TTC549 (cell line): ENCODE measurements at regions not wholly inside any gene's neighbourhood (a gene's known extent, or its start where the extent isn't known, plus 50 kb on each side); places are given as distances from the start of the nearest gene placed in this dataset.
"Not testable (repeated sequence)": the region's sequence is repeated elsewhere in the genome, so short reads cannot be mapped to it uniquely, and the experiment has no call there.

ENCODE experiments used
- FAIRE-seq: peaks from 2 replicates; lab custom pipeline; 2012; peaks lifted over from hg19 to GRCh38; lab: Jason Lieb, UNC

DNA sequence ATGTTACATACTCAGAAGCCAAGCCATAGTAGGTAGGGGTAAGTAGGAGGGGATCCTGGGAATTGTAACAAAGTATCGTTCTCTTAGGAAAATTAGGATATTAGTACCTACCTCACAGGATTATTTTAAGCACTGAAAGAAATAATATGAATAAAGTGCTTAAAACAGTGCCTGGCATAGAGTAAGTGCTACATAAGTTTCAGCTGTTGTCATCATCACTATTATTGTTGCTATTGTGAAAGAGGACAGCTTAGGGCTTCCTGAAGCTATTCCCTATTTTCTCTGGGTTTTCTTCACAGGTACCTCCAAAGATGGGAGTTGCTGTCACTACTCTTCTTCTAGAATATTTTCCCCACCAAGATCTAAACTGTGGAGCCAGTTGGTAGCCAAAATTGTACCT is 443.7 kb upstream of the FGF16 start:
- no peak for FAIRE-seq

GRCh38 chrX:77003956-77004355 is 443.2 kb upstream of the FGF16 start:
- no peak for FAIRE-seq

DNA sequence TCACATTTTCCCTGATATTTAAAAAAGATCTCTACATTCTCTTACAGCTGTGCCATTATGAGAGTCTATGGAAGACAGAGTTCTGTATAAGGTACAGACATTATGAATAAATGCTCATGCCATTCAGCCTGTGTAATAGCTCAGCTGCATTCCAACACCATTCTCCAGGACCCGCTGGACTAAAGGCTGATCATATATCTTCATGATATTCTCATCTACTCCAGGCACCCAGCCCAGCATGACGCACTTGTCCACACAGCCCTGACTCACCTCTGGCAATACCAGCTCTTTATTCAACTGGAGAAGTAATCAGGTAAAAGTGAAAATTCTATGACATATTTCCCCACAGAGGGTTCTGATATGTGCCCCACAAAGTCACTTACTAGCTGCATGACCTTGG is 437.5 kb upstream of the FGF16 start:
- FAIRE-seq: no peak

DNA sequence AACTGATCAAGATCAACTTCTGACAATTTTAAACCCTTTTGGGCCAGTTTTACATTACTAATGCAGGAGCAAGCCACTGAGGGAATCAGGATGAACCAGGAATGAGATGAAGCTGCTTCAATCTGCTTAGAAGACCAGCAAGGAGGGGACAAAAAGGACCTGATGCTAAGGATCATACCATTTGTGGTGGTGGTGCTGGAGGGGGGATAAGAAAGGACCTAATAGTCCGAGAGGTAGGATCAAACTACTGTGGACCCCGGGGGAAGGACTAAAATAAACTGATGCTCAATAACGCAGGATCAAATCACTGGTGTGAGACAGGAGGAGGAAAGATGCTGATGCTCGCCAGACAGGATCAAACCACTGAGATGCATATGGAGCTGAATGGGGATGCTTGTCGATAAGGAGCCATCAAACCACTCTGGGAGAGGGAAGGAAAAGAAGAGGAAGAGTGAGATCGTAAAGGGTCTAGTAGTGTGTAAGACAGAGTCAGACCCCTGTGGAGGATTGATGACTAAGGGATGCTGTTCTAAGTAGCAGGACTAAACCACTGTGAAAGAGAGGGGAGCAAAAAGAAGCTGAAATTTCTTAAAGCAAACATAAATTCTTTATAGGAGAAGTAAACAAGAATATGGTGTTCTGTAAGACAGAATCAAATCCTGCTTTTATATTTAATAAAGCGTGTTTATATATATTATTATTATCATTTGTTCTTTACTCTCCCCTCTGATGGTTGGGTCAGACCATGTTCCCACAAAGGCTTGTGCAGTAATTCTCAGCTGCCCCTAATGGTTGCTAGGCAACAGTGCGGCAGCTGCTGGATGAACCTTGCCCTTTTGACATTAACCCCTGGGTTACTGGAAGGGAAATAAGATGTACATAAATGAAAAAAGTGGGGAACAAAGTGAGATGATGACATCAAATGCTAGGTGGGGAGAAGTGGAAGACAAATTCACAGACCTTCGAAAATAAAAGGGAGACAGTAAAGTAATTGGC is 432.5 kb upstream of the FGF16 start:
- FAIRE-seq: no peak

- FAIRE-seq: no peak
Measured at GRCh38 chrX:77017093-77017492, 430.1 kb upstream of the FGF16 start.

GRCh38 chrX:77046180-77046810 is 400.9 kb upstream of the FGF16 start:
- not testable (repeated sequence) for FAIRE-seq

DNA sequence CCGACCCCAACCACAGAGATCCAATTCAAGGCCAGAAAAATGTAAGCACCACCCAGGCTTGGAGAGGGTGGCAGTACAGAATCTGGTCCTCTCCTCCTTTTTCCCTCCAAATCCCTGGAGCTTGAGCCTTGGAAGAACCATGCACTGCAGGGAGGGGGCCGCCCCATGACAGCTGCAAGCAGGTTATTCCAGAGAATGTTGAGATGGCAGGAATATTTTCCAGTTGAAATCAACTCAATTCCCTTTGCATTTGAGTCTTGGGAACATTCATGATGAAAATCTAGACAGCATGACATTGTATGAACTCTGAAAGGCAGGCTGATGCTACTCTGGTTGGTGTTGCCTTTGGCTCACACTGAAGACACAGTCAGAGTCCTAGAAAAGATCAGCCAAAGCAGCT is 386.6 kb upstream of the FGF16 start:
- FAIRE-seq: no peak

DNA sequence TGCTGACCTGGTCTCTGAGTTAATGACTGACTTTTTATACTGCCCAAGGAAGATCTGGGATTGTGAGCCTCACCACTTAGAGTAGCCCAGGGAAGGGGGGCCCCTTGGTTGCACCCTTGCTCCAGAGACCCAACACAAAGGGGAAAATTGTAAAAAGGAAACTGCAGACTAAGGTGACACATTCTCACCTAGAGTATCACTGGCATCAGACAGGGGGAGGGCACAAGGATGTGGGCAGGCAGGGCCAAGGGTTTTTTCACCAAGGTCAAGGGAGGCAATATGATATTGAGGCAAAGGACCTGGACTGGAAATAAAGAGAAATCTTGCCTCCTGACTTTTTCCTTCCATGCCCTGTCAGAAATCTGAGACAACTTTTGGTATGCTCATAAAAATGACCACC is 386.2 kb upstream of the FGF16 start:
- FAIRE-seq: no peak

DNA sequence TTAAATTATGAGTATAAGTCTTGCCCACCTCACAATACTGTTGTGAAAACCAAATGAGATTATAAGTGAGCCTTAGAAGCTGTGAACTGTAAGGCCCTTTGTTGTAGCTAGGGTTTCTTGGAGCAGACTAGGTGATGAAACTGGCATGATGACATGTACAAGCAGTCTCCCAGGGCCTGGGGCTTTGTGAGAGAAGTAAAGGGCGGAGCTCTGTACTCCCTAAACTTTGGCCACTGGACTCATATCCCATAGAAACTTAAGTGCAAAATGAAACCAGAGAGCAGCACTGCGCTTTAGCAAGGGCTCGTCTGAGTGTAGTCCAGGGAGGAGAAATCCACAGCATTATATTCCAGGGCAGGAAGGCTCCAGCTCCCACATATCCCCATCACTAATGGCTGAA is 385.6 kb upstream of the FGF16 start:
- no peak for FAIRE-seq

DNA sequence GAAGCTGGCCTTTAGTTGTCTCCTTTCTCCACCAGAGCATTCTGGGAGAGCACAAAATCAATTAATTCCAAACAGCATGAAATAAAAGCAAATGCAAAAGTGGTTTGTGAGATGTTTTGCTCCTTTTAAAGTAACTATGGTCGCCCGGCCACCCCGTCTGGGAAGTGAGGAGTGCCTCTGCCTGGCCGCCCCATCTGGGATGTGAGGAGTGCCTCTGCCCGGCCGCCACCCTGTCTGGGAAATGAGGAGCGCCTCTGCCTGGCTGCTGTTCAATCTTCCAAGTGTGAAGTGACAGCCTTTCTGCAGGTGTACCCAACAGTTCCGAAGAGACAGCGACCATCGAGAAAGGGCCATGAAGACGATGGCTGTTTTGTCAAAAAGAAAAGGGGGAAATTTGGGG is 381.3 kb upstream of the FGF16 start:
- no peak for FAIRE-seq

- FAIRE-seq: no peak
Measured at GRCh38 chrX:77070202-77070918, 376.8 kb upstream of the FGF16 start.

DNA sequence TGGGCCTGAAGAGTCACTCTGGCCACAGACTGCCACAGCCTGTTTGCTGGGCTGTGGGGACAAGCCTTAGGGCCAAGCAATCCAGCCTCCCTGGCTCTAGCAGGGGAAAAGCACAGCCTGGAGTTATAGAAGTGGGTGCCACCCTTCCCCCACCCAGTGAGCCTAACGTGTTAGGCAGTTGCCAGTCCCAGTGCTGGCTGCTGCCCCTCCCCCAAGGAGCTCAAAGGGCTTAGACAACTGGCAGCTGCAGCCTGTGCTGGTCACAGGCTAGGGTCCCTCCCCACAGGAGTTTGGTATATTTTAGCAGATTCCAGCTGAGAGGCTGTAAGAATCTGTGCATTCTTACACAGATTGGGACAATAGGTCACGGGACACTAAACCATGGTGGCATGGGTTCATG is 370.3 kb upstream of the FGF16 start:
- no peak for FAIRE-seq

DNA sequence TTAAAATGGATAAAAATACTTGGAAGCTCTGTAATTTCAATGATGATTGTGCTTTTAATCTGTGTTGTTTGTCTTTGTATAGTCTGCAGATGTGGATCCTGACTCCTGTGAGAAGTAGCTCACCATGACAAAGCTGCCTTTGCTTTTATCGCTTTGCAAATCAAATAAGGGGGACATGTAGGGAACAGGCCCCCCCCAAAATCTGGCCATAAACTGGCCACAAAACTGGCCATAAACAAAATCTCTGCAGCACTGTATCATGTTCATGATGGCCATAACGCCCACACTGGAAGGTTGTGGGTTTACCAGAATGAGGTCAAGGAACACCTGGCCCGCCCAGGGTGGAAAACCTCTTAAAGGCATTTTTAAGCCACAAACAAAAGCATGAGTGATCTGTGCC is 366.0 kb upstream of the FGF16 start:
- not testable (repeated sequence) for FAIRE-seq

GRCh38 chrX:77085372-77085771 is 361.8 kb upstream of the FGF16 start:
- no peak for FAIRE-seq

GRCh38 chrX:77087529-77088169 is 359.5 kb upstream of the FGF16 start:
- no peak for FAIRE-seq

DNA sequence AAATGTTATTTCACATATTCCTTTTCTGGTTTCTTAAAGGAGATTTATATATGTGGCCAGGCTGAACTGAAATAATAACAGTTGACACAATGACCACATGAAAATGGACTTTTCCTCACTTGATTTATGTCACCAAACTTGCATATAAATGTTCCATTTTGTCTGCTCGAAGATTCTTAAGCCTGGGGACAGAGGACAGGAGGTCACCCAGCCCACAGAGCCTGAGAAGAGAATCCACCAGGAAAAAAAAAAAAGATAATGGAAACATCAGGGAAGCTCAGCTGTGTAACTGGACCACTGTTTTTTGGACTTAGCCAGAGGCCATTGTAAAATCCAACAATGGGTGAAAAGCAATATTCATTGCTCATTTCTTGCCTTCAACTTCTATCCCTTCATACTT is 359.0 kb upstream of the FGF16 start:
- FAIRE-seq: no peak

GRCh38 chrX:77114501-77114900 is 332.7 kb upstream of the FGF16 start:
- FAIRE-seq: no peak

DNA sequence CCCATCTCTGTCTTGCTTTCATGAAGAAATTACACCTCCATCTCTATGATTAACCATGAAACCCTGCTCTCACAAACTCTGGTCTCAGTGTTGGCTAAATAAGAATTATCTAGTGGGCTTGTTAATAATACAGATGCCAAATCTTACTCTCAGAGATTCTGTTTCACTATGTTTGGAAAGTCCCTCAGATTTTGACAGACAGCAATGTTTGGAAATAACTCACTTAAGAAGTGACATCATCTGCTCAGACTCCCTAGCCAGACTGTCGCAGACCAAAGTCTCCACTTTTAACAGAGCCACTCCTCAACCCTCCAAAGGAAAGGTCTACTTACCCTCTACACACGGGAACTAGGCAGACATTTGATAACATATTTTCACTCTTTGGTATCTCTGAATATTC is 328.5 kb upstream of the FGF16 start:
- FAIRE-seq: no peak

DNA sequence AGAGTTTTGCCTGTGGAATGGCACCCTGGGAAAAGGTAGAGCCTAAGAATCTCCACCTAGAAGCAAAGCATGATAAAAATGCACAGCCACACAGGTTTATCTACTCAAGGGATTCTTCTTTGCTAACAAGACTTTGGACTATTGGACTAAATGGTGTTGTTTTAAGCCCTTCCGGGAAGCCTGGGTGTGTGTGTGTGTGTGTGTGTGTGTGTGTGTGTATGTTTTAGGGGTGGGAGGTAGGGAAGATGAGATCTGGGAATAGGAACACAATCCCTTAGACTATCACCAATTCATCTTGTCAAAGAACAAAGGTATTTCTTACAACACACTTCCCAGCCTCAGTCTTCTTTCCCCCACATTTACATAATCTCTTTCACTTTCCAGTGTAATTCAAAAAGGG is 327.5 kb upstream of the FGF16 start:
- FAIRE-seq: no peak

DNA sequence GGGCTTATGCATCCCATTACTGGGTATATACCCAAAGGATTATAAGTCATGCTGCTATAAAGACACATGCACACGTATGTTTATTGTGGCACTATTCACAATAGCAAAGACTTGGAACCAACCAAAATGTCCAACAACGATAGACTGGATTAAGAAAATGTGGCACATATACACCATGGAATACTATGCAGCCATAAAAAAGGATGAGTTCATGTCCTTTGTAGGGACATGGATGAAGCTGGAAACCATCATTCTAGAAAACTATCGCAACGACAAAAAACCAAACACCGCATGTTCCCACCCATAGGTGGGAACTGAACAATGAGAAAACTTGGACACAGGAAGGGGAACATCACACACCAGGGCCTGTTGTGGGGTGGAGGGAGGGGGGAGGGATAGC is 323.3 kb upstream of the FGF16 start:
- not testable (repeated sequence) for FAIRE-seq

- not testable (repeated sequence) for FAIRE-seq
Measured at GRCh38 chrX:77127571-77127970, 319.6 kb upstream of the FGF16 start.

DNA sequence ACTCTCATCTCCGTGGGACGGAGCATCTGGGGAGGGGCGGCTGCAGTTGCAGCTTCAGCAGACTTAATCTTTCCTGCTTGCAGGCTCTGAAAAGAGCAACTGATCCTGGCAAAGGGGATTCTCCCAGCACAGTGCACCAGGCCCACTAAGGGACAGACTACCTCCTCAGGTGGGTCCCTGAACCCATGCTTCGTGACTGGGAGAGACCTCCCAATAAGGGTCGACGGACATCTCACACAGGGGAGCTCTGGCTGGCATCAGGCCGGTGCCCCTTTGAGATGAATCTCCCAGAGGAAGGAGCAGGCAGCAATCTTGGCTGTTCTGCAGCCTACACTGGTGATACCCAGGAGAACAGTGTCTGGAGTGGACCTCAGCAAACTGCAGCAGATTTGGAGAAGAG is 303.3 kb upstream of the FGF16 start:
- FAIRE-seq: no peak

GRCh38 chrX:77160301-77160700 is 286.9 kb upstream of the FGF16 start:
- no peak for FAIRE-seq
